ENCODE measurements at regions not wholly inside any gene's neighbourhood (a gene's known extent, or its start where the extent isn't known, plus 50 kb on each side); places are given as distances from the start of the nearest gene placed in this dataset.

GRCh38 chr14:85420278-85420677 is 109.7 kb upstream of the FLRT2 start (continued):
- no peak for TF ChIP-seq EZH2phosphoT487 (IDR thresholded peaks at IDR 0.05; ENCODE audit: unreplicated experiment)
- no peak for TF ChIP-seq REST (IDR thresholded peaks at IDR 0.05; ENCODE audit: unreplicated experiment)
- no peak for TF ChIP-seq NANOG (IDR thresholded peaks at IDR 0.05; ENCODE audit: borderline replicate concordance)

- H3K9me2 ChIP-seq (ENCODE audit: insufficient read depth) = no peaks in the 10 kb centered on the region
- H3K27ac ChIP-seq (ENCODE audit: low read depth) = no peak overlapping the region
- no peaks in the 10 kb centered on the region for H3K79me2 ChIP-seq (replicated peaks; ENCODE audit: insufficient read depth)
- Mint-ChIP-seq H3K36me3 (ENCODE audit: low read depth) (no peaks in the 10 kb centered on the region), H3K4me1 (no peaks in the 10 kb centered on the region), H3K27me3 (ENCODE audit: insufficient read depth, low read depth, poor library complexity) (no peaks in the 10 kb centered on the region), H3K4me3 (no peak overlapping the region), H3K9me3 (no peaks in the 10 kb centered on the region; the same call in 2 of the 3 replicates), H3K27ac (no peak overlapping the region)
- no peaks in the 10 kb centered on the region for H3K27me3 ChIP-seq (ENCODE audit: insufficient read depth)
- no peak overlapping the region for H3K4me3 ChIP-seq
- H2AFZ ChIP-seq = no peak overlapping the region
- no peaks in the 10 kb centered on the region for H3K4me1 ChIP-seq (ENCODE audit: insufficient read depth)
- H3F3A ChIP-seq (replicated peaks; ENCODE audit: low read depth) = no peaks in the 10 kb centered on the region
- ATAC-seq (no peak), DNase-seq (ENCODE audit: low spot score) (no peak)
- no peaks in the 10 kb centered on the region for H4K20me1 ChIP-seq (replicated peaks; ENCODE audit: insufficient read depth)
- H3K4me2 ChIP-seq = no peak overlapping the region
- no peaks in the 10 kb centered on the region for H3K36me3 ChIP-seq (ENCODE audit: insufficient read depth)
- no peak for TF ChIP-seq ZNF114 (CRISPR knock-in tag; IDR thresholded peaks at IDR 0.05)
- TF ChIP-seq JUNB (IDR thresholded peaks at IDR 0.05; ENCODE audit: unreplicated experiment) = no peak
- no peak for TF ChIP-seq CTCF (conservative IDR thresholded peaks at IDR 0.05; ENCODE audit: low read depth in 2 of 2)
- no peak for TF ChIP-seq ZNF331 (CRISPR knock-in tag; IDR thresholded peaks at IDR 0.05; ENCODE audit: low read depth)
- TF ChIP-seq ZNF462 (CRISPR knock-in tag; IDR thresholded peaks at IDR 0.05) = no peak
- no peak for TF ChIP-seq STAT1 (IDR thresholded peaks at IDR 0.05; ENCODE audit: unreplicated experiment)
- TF ChIP-seq EZH2 (IDR thresholded peaks at IDR 0.05; ENCODE audit: low read depth, unreplicated experiment) = no peak
- TF ChIP-seq CREB1 (CRISPR knock-in tag; IDR thresholded peaks at IDR 0.05; ENCODE audit: low read depth) = no peak
- no peak for TF ChIP-seq REST (IDR thresholded peaks at IDR 0.05; ENCODE audit: unreplicated experiment)
Measured at GRCh38 chr14:85420707-85421106, 109.2 kb upstream of the FLRT2 start.

Data from GM23338 (cell line).